Mucosa of rectum (tissue), 2 donors: ENCODE measurements at regions not wholly inside any gene's neighbourhood (a gene's known extent, or its start where the extent isn't known, plus 50 kb on each side); places are given as distances from the start of the nearest gene placed in this dataset.
"Not testable (repeated sequence)": the region's sequence is repeated elsewhere in the genome, so short reads cannot be mapped to it uniquely, and the experiment has no call there.

Experiments used
- H3K27ac ChIP-seq, 2 donors: one replicate each; pipeline ENCODE4 v1.7.0; 2013; ENCODE audit warnings: inconsistent platforms in 2 of 2, low read depth in 2 of 2, low read length in 2 of 2
- H3K27me3 ChIP-seq, 2 donors: one replicate each; pipeline ENCODE4 v1.7.0; 2013; ENCODE audit warnings: low read length in 2 of 2; ENCODE audit not compliant: control insufficient read depth in 2 of 2, insufficient read depth in 2 of 2
- H3K36me3 ChIP-seq, 2 donors: one replicate each; pipeline ENCODE4 v1.7.0; 2013; ENCODE audit warnings: low read length in 2 of 2; ENCODE audit not compliant: control insufficient read depth in 2 of 2, insufficient read depth in 2 of 2
- H3K4me1 ChIP-seq, 2 donors: one replicate each; pipeline ENCODE4 v1.7.0; 2013; ENCODE audit warnings: low read length in 2 of 2, mild to moderate bottlenecking in 1 of 2; ENCODE audit not compliant: control insufficient read depth in 2 of 2, insufficient read depth in 2 of 2
- H3K4me3 ChIP-seq, 2 donors: one replicate each; pipeline ENCODE4 v1.7.0; 2013; ENCODE audit warnings: low read length in 2 of 2
- H3K9ac ChIP-seq, 2 donors: one replicate each; pipeline ENCODE4 v1.7.0; 2013; ENCODE audit warnings: low read length in 2 of 2, low read depth in 1 of 2, mild to moderate bottlenecking in 1 of 2
- H3K9me3 ChIP-seq, 2 donors: one replicate each; pipeline ENCODE4 v1.7.0; 2013; ENCODE audit warnings: low read length in 2 of 2; ENCODE audit not compliant: control insufficient read depth in 2 of 2
- donor health status: healthy.
- donor health status: Normal muscosa, but diverticular disease.

DNA sequence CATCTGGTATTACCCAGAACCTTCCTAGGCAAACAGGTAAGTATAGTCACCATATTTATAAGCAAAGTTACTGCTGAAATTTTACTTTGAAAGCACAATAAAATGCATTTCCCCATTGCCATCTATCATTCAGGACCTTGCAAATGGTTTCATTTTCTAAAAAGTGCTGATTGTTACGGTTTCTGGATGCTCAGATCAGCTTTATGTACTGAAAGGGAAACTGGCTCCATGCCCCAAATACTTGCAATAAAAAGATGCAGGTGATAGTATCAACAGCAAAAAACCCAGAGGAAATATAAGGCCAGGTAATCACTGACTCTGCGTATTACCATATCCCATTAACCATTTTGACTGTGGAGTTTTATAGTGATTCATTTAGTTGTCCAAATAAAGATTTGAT lies 1150.7 kb upstream of the CRIM1 start:
- H3K9ac ChIP-seq = no peak overlapping the region
- H3K36me3 ChIP-seq = no peaks in the 10 kb centered on the region
- no peaks in the 10 kb centered on the region for H3K4me1 ChIP-seq
- H3K4me3 ChIP-seq = no peak overlapping the region
- H3K9me3 ChIP-seq = peaks cover 0 to 4% of the 10 kb centered on the region in 2 donors
- H3K27me3 ChIP-seq = no peaks in the 10 kb centered on the region
- no peak overlapping the region for H3K27ac ChIP-seq

DNA sequence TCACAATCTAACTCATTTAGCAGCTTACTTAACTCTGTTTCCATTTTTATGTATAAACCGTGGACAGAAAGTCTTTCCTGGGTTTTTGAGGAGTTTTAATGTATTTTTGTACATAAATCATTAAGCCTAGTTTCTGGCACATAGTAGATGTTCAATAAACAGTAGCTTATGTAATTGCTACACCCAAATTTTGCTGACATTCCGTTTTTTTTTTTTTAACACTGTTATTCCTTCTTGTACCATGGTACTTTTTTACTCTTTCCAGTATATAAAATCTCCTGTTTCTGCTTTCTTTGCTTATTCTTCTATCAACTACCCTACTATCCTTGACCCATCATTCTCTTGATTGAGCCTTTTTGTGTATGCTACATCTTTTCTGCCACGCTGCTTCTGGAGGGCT lies 1151.3 kb upstream of the CRIM1 start:
- Histone ChIP-seq H3K4me1 (no peaks in the 10 kb centered on the region), H3K27ac (no peak overlapping the region), H3K4me3 (no peak overlapping the region), H3K9ac (no peak overlapping the region), H3K36me3 (no peaks in the 10 kb centered on the region), H3K27me3 (no peaks in the 10 kb centered on the region), H3K9me3 (peaks cover 0 to 4% of the 10 kb centered on the region in 2 donors)

GRCh38 chr2:35199298-35199697 lies 1156.3 kb upstream of the CRIM1 start:
- no peak overlapping the region for H3K4me3 ChIP-seq
- no peak overlapping the region for H3K9ac ChIP-seq
- no peak overlapping the region for H3K27ac ChIP-seq
- H3K36me3 ChIP-seq = no peaks in the 10 kb centered on the region
- H3K27me3 ChIP-seq = no peaks in the 10 kb centered on the region
- H3K9me3 ChIP-seq = no peaks in the 10 kb centered on the region
- H3K4me1 ChIP-seq = no peaks in the 10 kb centered on the region

DNA sequence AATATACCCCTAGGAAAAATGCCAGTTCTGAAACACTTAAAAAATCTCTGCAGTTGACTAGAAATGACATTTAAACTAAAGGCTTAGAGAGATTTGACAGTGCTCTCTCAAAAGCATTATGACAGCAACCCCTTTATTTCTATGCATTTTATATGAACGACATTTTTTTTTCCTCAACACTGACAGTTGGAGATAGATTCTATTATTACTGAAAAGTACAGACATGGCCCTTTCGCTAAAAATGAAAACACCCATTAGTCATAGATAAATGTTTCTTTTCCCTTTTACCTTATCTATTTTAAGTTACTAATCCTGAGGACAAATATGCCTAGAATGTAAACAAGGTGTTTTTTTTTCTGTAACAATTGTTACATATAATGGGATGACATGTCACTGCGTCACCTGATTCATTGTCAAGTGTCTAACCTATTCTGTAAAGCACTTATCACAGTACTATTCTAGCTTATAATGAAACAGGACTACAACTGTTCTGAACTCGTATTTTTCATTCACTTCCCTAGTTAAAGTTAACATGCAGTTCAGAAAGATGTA lies 1169.6 kb upstream of the CRIM1 start:
- no peaks in the 10 kb centered on the region for H3K4me1 ChIP-seq
- H3K4me3 ChIP-seq = no peak overlapping the region
- H3K36me3 ChIP-seq = no peaks in the 10 kb centered on the region
- peaks cover 0 to 3% of the 10 kb centered on the region in 2 donors for H3K9me3 ChIP-seq
- no peaks in the 10 kb centered on the region for H3K27me3 ChIP-seq
- no peak overlapping the region for H3K9ac ChIP-seq
- no peak overlapping the region for H3K27ac ChIP-seq

- Histone ChIP-seq H3K9ac (no peak overlapping the region), H3K27me3 (no peaks in the 10 kb centered on the region), H3K9me3 (peaks cover 0 to 3% of the 10 kb centered on the region in 2 donors), H3K4me3 (no peak overlapping the region), H3K36me3 (no peaks in the 10 kb centered on the region), H3K4me1 (no peaks in the 10 kb centered on the region), H3K27ac (no peak overlapping the region)
Observed at GRCh38 chr2:35184471-35184870, 1171.1 kb upstream of the CRIM1 start.

- H3K4me1 ChIP-seq, H3K4me3 ChIP-seq, H3K9me3 ChIP-seq, H3K9ac ChIP-seq, H3K27me3 ChIP-seq, H3K27ac ChIP-seq, H3K36me3 ChIP-seq: not testable (repeated sequence)
Observed at GRCh38 chr2:35176726-35177125, 1178.9 kb upstream of the CRIM1 start.

DNA sequence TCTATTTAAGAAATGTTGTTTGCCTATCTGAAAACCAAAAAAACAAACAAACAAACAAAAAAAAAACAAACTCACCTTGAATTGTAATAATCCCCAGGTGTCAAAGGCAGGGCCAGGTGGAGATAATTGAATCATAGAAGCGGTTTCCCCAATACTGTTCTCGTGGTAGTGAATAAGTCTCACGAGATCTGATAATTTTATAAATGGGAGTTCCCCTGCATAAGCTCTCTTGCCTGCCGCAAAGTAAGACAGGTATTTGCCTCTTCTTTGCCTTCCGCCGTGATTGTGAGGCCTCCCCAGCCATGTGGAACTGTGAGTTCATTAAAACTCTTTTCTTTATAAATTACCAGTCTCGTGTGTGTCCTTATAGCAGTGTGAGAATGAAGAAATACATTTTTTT lies 1180.7 kb upstream of the CRIM1 start:
- Histone ChIP-seq H3K4me1 (no peaks in the 10 kb centered on the region), H3K9me3 (no peaks in the 10 kb centered on the region), H3K27ac (no peak overlapping the region), H3K4me3 (no peak overlapping the region), H3K36me3 (no peaks in the 10 kb centered on the region), H3K9ac (no peak overlapping the region), H3K27me3 (no peaks in the 10 kb centered on the region)

GRCh38 chr2:35172687-35173086 lies 1182.9 kb upstream of the CRIM1 start:
- no peak overlapping the region for H3K27ac ChIP-seq
- H3K4me3 ChIP-seq = no peak overlapping the region
- H3K9me3 ChIP-seq = no peaks in the 10 kb centered on the region
- no peaks in the 10 kb centered on the region for H3K36me3 ChIP-seq
- H3K4me1 ChIP-seq = no peaks in the 10 kb centered on the region
- no peak overlapping the region for H3K9ac ChIP-seq
- no peaks in the 10 kb centered on the region for H3K27me3 ChIP-seq

- Histone ChIP-seq H3K36me3 (no peaks in the 10 kb centered on the region), H3K4me1 (no peaks in the 10 kb centered on the region), H3K9me3 (no peaks in the 10 kb centered on the region), H3K4me3 (no peak overlapping the region), H3K27me3 (no peaks in the 10 kb centered on the region), H3K27ac (no peak overlapping the region), H3K9ac (no peak overlapping the region)
Observed at GRCh38 chr2:35168351-35168750, 1187.2 kb upstream of the CRIM1 start.

DNA sequence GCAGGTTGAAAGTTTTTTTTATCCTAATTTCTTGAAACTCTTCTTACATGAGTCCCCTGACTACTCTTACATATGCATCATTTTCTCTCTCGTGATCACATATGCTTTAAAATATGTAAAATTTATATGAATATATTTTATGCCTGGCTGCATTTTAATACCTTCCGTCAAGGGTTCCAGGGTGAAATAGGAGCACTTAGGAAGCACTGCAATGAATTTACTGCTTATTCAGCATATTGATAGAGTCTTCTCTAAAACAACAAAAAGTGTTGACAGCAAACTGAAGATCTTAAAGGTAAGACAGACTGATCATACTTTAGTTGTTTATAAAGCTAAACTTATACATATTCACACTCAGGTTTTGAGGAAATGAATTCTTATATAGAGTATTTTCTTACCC lies 1191.6 kb upstream of the CRIM1 start:
- Histone ChIP-seq H3K4me1 (no peaks in the 10 kb centered on the region), H3K9me3 (no peaks in the 10 kb centered on the region), H3K36me3 (no peaks in the 10 kb centered on the region), H3K4me3 (no peak overlapping the region), H3K9ac (no peak overlapping the region), H3K27me3 (no peaks in the 10 kb centered on the region), H3K27ac (no peak overlapping the region)

DNA sequence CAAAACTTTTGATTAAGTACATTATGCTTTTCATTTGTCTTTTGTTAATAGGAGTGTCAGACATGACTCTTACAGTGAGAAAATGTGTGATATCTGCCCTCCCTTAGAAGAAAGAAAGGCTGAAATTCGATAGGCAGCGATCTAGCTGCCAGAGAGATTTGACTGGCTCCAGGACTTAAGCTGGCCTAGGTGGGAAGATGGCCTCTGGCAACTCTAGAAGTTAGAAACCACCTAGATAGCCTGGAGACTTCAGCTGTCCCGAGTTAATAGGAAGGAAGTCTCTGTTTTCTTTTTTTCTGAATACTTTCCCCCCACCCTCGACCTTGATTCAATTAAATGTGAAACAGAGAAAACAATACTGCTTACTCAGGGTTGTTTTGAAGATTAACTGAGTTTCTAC lies 1194.7 kb upstream of the CRIM1 start:
- Histone ChIP-seq H3K27ac (no peak overlapping the region), H3K9me3 (no peaks in the 10 kb centered on the region), H3K4me1 (no peaks in the 10 kb centered on the region), H3K36me3 (no peaks in the 10 kb centered on the region), H3K4me3 (no peak overlapping the region), H3K27me3 (no peaks in the 10 kb centered on the region), H3K9ac (no peak overlapping the region)
